ENCODE measurements at regions not wholly inside any gene's neighbourhood (a gene's known extent, or its start where the extent isn't known, plus 50 kb on each side); places are given as distances from the start of the nearest gene placed in this dataset.
"Not testable (repeated sequence)": the region's sequence is repeated elsewhere in the genome, so short reads cannot be mapped to it uniquely, and the experiment has no call there.

- DNase-seq, result no peak
These were observed 80.8 kb upstream of the RNU6-1 start for GRCh38 chr15:67920524-67921240.

GRCh38 chr15:67922106-67922675, 82.3 kb upstream of the RNU6-1 start:
- DNase-seq, result no peak

- DNase-seq, result no peak
These were observed 83.4 kb upstream of the RNU6-1 start for GRCh38 chr15:67922971-67923945.

GRCh38 chr15:67924359-67924974, 84.6 kb upstream of the RNU6-1 start:
- no peak for DNase-seq

- DNase-seq, result no peak
These were observed 85.3 kb upstream of the RNU6-1 start for GRCh38 chr15:67925182-67925581.

- DNase-seq, result no peak
These were observed 87.8 kb upstream of the RNU6-1 start for GRCh38 chr15:67927501-67928168.

GRCh38 chr15:67928666-67929065, 88.8 kb upstream of the RNU6-1 start:
- no peak for DNase-seq

- no peak for DNase-seq
These were observed 90.9 kb upstream of the RNU6-1 start for GRCh38 chr15:67930720-67931119.

- no peak for DNase-seq
These were observed 92.0 kb upstream of the RNU6-1 start for GRCh38 chr15:67931861-67932260.

GRCh38 chr15:67934126-67934525, 94.3 kb upstream of the RNU6-1 start:
- not testable (repeated sequence) for DNase-seq

- DNase-seq, result no peak
These were observed 95.4 kb upstream of the RNU6-1 start for GRCh38 chr15:67935244-67935643.

- no peak for DNase-seq
These were observed 96.4 kb upstream of the RNU6-1 start for GRCh38 chr15:67936258-67936657.

GRCh38 chr15:67937153-67937761, 97.4 kb upstream of the RNU6-1 start:
- no peak for DNase-seq

- not testable (repeated sequence) for DNase-seq
These were observed 99.3 kb upstream of the RNU6-1 start for GRCh38 chr15:67939179-67939578.

GRCh38 chr15:67939588-67940323, 99.9 kb upstream of the RNU6-1 start:
- DNase-seq, result not testable (repeated sequence)

GRCh38 chr15:67940324-67940719, 100.5 kb upstream of the RNU6-1 start:
- DNase-seq, result no peak

GRCh38 chr15:67941648-67942310, 101.9 kb upstream of the RNU6-1 start:
- DNase-seq, result no peak

GRCh38 chr15:67943475-67943874, 103.6 kb upstream of the RNU6-1 start:
- no peak for DNase-seq

- DNase-seq, result no peak
These were observed 104.3 kb upstream of the RNU6-1 start for GRCh38 chr15:67944010-67944641.

GRCh38 chr15:67945131-67945530, 105.3 kb upstream of the RNU6-1 start:
- no peak for DNase-seq

Data from NCI-H1105 treated with DMSO at 0.1 percent for 48 hours (cell line).